Choroid plexus epithelial cell (primary cell): ENCODE measurements at regions not wholly inside any gene's neighbourhood (a gene's known extent, or its start where the extent isn't known, plus 50 kb on each side); places are given as distances from the start of the nearest gene placed in this dataset.
"Not testable (repeated sequence)": the region's sequence is repeated elsewhere in the genome, so short reads cannot be mapped to it uniquely, and the experiment has no call there.

Experiments used
- DNase-seq: peaks from one replicate; pipeline ENCODE4 v3.0.0-alpha.2; 2010; ENCODE audit warnings: low read depth
- H3K4me3 ChIP-seq: 2 replicates; pipeline ENCODE4 v1.5.1; 2011; ENCODE audit warnings: low read depth, mild to moderate bottlenecking, control low read depth, low read length, moderate library complexity
- TF ChIP-seq, protein P1 (sequence below): conservative IDR thresholded peaks from 2 replicates; pipeline ENCODE4 v1.5.1; 2011; ENCODE audit warnings: low read depth, mild to moderate bottlenecking, control low read depth, inconsistent platforms, low read length, moderate library complexity

- TF ChIP-seq, protein P1, sequence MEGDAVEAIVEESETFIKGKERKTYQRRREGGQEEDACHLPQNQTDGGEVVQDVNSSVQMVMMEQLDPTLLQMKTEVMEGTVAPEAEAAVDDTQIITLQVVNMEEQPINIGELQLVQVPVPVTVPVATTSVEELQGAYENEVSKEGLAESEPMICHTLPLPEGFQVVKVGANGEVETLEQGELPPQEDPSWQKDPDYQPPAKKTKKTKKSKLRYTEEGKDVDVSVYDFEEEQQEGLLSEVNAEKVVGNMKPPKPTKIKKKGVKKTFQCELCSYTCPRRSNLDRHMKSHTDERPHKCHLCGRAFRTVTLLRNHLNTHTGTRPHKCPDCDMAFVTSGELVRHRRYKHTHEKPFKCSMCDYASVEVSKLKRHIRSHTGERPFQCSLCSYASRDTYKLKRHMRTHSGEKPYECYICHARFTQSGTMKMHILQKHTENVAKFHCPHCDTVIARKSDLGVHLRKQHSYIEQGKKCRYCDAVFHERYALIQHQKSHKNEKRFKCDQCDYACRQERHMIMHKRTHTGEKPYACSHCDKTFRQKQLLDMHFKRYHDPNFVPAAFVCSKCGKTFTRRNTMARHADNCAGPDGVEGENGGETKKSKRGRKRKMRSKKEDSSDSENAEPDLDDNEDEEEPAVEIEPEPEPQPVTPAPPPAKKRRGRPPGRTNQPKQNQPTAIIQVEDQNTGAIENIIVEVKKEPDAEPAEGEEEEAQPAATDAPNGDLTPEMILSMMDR = peak; percentile 21
- no peak overlapping the region for H3K4me3 ChIP-seq
- no peak for DNase-seq
Measured at GRCh38 chr12:105504286-105504685, 173.8 kb downstream of the C12orf75 start.

DNA sequence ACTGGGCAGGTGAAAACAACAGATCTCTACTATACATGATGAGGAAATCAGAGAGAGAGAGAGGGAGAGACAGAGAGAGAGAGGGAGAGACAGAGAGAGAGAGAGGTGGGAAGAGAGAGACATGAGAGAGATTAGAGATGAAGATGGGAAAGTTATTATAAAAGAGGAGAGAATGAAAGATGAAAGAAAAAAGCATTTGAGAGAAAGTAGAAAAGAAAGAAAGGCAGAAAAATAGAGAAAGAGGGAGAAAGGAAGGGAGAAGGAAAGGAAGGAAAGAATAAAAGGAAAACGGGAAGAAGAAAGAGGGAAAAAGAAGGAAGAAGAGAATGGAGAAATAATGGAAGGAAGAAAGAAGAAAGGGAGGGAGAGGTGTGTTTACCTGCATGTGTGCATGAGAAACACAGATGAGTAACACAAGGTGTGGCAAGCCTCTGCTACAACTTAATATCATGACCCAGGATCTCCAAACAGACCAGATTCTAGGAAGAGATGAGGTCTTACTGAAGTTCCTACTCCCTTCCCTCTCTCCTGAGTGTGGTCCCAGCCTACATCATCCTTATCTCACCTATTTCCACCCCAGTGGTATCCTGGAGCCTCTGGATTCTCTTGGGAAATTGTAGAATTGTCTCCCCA, 176.3 kb downstream of the C12orf75 start:
- H3K4me3 ChIP-seq = no peak overlapping the region
- DNase-seq = no peak
- TF ChIP-seq, protein P1 = no peak

DNA sequence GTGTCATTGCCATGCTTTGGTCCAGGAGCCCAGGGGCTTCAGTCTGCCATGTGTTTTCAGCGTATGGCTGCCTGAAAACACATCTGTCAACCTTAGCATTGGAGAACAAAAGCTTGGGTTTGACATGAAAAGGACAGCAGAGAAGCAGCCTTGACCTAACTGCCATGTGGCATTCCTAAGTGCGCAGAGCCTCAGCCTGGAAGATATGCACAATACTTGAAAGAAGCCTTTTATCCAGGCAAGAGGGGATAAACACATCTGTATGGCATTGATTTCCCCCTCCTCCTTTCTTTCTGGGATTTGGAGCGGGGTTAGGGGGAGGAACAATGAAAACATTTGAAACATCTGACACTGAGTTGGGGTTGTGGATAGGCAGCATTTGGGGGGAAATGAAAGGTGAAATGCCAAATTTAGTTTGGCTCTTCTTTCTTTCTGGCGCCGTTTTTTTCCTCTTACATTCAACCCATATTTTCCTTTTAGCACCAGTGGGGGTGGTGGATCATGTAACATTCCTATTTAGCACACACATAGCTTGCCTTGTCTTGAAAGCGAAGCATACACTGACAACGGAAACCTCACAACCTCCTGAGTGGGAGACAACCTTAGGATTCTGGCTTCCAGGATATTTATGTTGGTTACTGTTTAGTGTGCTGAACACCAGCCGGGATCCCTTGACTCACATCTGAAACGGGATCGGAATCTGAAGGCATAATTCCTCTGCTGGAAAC, 177.0 kb downstream of the C12orf75 start:
- DNase-seq = peak; percentile 69
- no peak overlapping the region for H3K4me3 ChIP-seq
- TF ChIP-seq, protein P1 = no peak

- TF ChIP-seq, protein P1 = no peak
- H3K4me3 ChIP-seq = no peak overlapping the region
- DNase-seq = no peak
Measured at GRCh38 chr12:105508096-105508495, 177.6 kb downstream of the C12orf75 start.

DNA sequence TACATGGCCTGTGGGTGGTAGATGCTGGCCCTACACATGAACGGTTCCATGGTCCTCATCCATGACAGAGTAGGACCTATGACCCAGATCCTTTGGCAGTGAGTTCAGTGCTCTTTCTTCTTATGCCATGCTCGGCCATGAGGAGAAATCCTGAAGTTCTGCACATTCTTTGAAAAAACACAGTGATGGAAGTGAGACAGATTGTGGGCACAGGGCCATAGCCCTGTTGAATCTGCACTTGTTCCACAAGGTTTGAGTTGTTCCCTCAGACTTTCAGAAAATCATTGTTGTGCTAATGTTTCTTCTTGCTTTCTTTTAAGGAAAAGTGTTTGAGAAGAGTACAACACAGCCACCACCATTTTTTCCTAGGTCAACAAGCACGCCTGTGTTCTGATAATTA, 180.0 kb downstream of the C12orf75 start:
- H3K4me3 ChIP-seq = no peak overlapping the region
- TF ChIP-seq, protein P1 = no peak
- no peak for DNase-seq

- not testable (repeated sequence) for H3K4me3 ChIP-seq, DNase-seq
Measured at GRCh38 chr12:105512861-105513260, 182.4 kb downstream of the C12orf75 start.

DNA sequence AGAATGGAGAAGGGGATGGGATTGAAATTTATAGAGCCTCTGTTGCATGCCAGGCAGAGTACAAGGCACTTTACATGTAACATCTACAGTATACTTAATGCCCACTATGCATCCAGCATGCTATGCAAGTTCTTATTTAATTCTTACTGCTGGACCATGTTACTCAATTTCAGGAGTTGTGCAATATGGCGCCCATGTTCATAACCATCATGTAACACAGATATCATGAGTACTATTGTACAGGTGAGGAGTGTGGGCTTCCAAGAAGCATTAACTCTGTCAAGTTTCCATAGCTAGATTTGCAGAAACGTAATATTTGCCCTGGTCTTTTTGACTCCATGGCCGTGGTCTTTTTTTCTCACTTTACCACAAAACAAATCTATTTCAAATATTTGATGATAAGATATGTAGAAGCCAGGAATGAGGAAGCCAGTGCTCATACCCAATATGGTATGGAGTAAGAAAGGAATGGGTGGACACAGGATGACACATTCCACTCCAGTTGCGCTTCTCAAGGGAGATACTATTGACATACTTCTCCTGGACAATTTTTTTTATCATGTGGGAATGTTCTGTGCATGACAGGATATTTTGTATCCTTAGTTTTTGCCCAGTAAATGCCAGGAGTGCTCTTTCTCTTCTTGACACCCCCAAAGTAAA, 191.8 kb downstream of the C12orf75 start:
- H3K4me3 ChIP-seq = no peak overlapping the region
- peak; percentile 44 for DNase-seq
- TF ChIP-seq, protein P1 = no peak
